ENCODE measurements at regions not wholly inside any gene's neighbourhood (a gene's known extent, or its start where the extent isn't known, plus 50 kb on each side); places are given as distances from the start of the nearest gene placed in this dataset.
A peak's percentile ranks its signal among the peaks of the same experiment; 100 is the strongest.

- intact Hi-C loops (cut with DNase I), result no loop called here
- H3K27ac ChIP-seq, result no peak overlapping the region
- DNase-seq, result no peak
- TF ChIP-seq CTCF (IDR thresholded peaks at IDR 0.05) (no peak), POLR2A (IDR thresholded peaks at IDR 0.05) (no peak)
- no peak overlapping the region for H3K4me3 ChIP-seq
- no peaks in the 10 kb centered on the region for H3K4me1 ChIP-seq
- no peaks in the 10 kb centered on the region for H3K9me3 ChIP-seq
- no peaks in the 10 kb centered on the region for H3K36me3 ChIP-seq
- no peaks in the 10 kb centered on the region for H3K27me3 ChIP-seq
Measured at GRCh38 chr2:47666332-47666731, 95.5 kb upstream of the KCNK12 start.

DNA sequence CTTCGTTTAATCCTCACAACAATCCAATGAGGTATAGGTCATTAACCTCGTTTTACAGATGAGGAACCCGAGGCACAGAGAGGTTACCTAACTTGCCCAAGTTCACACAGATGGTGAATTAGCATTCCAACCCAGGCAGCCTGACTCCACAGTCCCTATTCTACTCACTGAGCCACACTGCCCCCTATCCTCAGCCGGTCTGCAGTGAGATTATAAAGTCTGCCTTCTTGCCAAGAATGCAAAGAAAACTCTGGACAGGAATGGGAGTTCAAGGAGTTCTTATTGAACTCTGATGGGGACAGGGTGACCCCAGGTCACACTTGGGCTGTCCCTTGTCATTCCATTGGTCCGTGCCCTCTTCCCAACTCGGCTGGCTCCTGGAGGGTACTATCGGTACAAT is 94.0 kb upstream of the KCNK12 start:
- no peaks in the 10 kb centered on the region for H3K27me3 ChIP-seq
- no peaks in the 10 kb centered on the region for H3K36me3 ChIP-seq
- no peaks in the 10 kb centered on the region for H3K9me3 ChIP-seq
- no peak overlapping the region for H3K4me3 ChIP-seq
- intact Hi-C loops (cut with DNase I), result no loop called here
- no peak overlapping the region for H3K27ac ChIP-seq
- no peaks in the 10 kb centered on the region for H3K4me1 ChIP-seq
- DNase-seq, result no peak
- 68 to 74% methylated on average over 4 to 7 of the region's 7 CpGs for WGBS, 2 donors
- TF ChIP-seq POLR2A (IDR thresholded peaks at IDR 0.05), result no peak
- peak in 1 of 6 experiments; percentile 28 for TF ChIP-seq CTCF (IDR thresholded peaks at IDR 0.05)

GRCh38 chr2:47662552-47662951 is 91.8 kb upstream of the KCNK12 start:
- no peaks in the 10 kb centered on the region for H3K36me3 ChIP-seq
- H3K4me3 ChIP-seq, result no peak overlapping the region
- no peaks in the 10 kb centered on the region for H3K9me3 ChIP-seq
- intact Hi-C loops (cut with DNase I), result no loop called here
- 33 to 46% methylated on average over 1 of the region's 1 CpG for WGBS, 2 donors
- no peaks in the 10 kb centered on the region for H3K4me1 ChIP-seq
- no peak for DNase-seq
- no peak overlapping the region for H3K27ac ChIP-seq
- TF ChIP-seq POLR2A (IDR thresholded peaks at IDR 0.05) (no peak), CTCF (IDR thresholded peaks at IDR 0.05) (no peak)
- H3K27me3 ChIP-seq, result no peaks in the 10 kb centered on the region

DNA sequence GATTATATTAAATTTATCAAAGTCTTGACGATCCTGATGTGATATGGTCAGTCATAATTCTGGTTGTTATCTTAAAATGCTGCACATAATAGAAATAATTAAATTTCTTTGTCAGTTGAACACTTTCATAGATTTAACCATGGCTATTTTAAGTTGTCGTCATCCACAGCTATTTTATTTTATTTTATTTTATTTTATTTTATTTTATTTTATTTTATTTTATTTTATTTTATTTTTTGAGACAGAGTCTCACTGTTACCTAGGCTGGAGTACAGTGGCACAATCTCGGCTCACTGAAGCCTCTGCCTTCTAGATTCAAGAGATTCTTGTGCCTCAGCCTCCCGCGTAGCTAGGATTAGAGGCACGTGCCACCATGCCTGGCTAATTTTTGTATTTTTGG is 90.5 kb upstream of the KCNK12 start:
- no peak for DNase-seq
- TF ChIP-seq POLR2A (IDR thresholded peaks at IDR 0.05) (no peak), CTCF (IDR thresholded peaks at IDR 0.05) (no peak)

GRCh38 chr2:47660168-47660567 is 89.4 kb upstream of the KCNK12 start:
- Histone ChIP-seq H3K27me3 (no peaks in the 10 kb centered on the region), H3K4me3 (no peak overlapping the region), H3K4me1 (no peaks in the 10 kb centered on the region), H3K27ac (no peak overlapping the region), H3K36me3 (no peaks in the 10 kb centered on the region), H3K9me3 (no peaks in the 10 kb centered on the region)
- intact Hi-C loops (cut with DNase I), result no loop called here
- no peak for TF ChIP-seq POLR2A (IDR thresholded peaks at IDR 0.05)
- DNase-seq, result no peak
- WGBS, 2 donors, result 68 to 69% methylated on average over 3 of the region's 3 CpGs

More for the DNA sequence above, 90.5 kb upstream of the KCNK12 start:
- H3K4me1 ChIP-seq, result no peaks in the 10 kb centered on the region
- 88 to 93% methylated on average over 6 of the region's 6 CpGs for WGBS, 2 donors
- H3K27me3 ChIP-seq, result no peaks in the 10 kb centered on the region
- no peak overlapping the region for H3K4me3 ChIP-seq
- no peak overlapping the region for H3K27ac ChIP-seq
- H3K36me3 ChIP-seq, result no peaks in the 10 kb centered on the region
- no peaks in the 10 kb centered on the region for H3K9me3 ChIP-seq
- intact Hi-C loops (cut with DNase I), result no loop called here

GRCh38 chr2:47658646-47659320 is 88.0 kb upstream of the KCNK12 start:
- H3K4me1 ChIP-seq, result no peaks in the 10 kb centered on the region
- intact Hi-C loops (cut with DNase I), result no loop called here
- no peaks in the 10 kb centered on the region for H3K36me3 ChIP-seq
- DNase-seq, result no peak
- WGBS, 2 donors, result 66 to 83% methylated on average over 3 to 4 of the region's 9 CpGs
- H3K9me3 ChIP-seq, result no peaks in the 10 kb centered on the region
- H3K27ac ChIP-seq, result no peak overlapping the region
- no peak overlapping the region for H3K4me3 ChIP-seq
- H3K27me3 ChIP-seq, result no peaks in the 10 kb centered on the region
- TF ChIP-seq CTCF (IDR thresholded peaks at IDR 0.05), result no peak
- no peak for TF ChIP-seq POLR2A (IDR thresholded peaks at IDR 0.05)
